Stomach (tissue), 8 donors: ENCODE measurements at regions not wholly inside any gene's neighbourhood (a gene's known extent, or its start where the extent isn't known, plus 50 kb on each side); places are given as distances from the start of the nearest gene placed in this dataset.

Source experiments
- DNase-seq, 2 donors: peaks; one replicate each; pipeline versions ENCODE4 v3.0.0 to v3.0.0-alpha.2; 2013 to 2019
- H3K27ac ChIP-seq, 5 donors: fragments of 200-600 bp in 4 of 5; sonication (generic) in 4 of 5; one replicate each; pipeline ENCODE4 v1.5.1; 2013 to 2019; ENCODE audit warnings: mild to moderate bottlenecking in 1 of 5, moderate library complexity in 1 of 5
- H3K27me3 ChIP-seq, 3 donors: fragments of 200-600 bp; sonication (generic); one replicate each; pipeline ENCODE4 v1.5.1; 2017 to 2019; ENCODE audit warnings: mixed run types in 1 of 3
- H3K36me3 ChIP-seq, 4 donors: fragments of 200-600 bp; sonication (generic); 1 replicate in 3 of 4; 2 replicates in 1 of 4; pipeline ENCODE4 v1.5.1; 2016 to 2019
- H3K4me1 ChIP-seq, 4 donors: fragments of 200-600 bp; sonication (generic); one replicate each; pipeline ENCODE4 v1.5.1; 2016 to 2019
- H3K4me3 ChIP-seq, 4 donors: fragments of 200-600 bp; sonication (generic) in 3 of 4; one replicate each; pipeline ENCODE4 v1.5.1; 2016 to 2019; ENCODE audit warnings: mild to moderate bottlenecking in 1 of 4
- H3K9me3 ChIP-seq, 4 donors: fragments of 200-600 bp; sonication (generic); one replicate each; pipeline ENCODE4 v1.5.1; 2016 to 2019
- EP300 ChIP-seq: sonication (generic); formaldehyde crosslinking; IDR thresholded peaks from one replicate; pipeline ENCODE4 v1.6.1; 2017; ENCODE audit warnings: antibody characterized with exemption
- POLR2A ChIP-seq, 4 donors: fragments of 450-650 bp; IDR thresholded peaks; one replicate each; pipeline ENCODE4 v1.6.1; 2016; ENCODE audit warnings: antibody characterized with exemption in 4 of 4, control low read depth in 2 of 4, mild to moderate bottlenecking in 1 of 4, moderate library complexity in 1 of 4
- POLR2AphosphoS5 ChIP-seq, 3 donors: sonication (generic); formaldehyde crosslinking; IDR thresholded peaks; one replicate each; pipeline ENCODE4 v1.6.1; 2016; ENCODE audit warnings: antibody characterized with exemption in 3 of 3
- WGBS, 5 donors: extraction: QIAGEN DNeasy Blood & Tissue Kit in 3 of 5; methylation state at CpG; one replicate each; pipeline versions ENCODE4 v1.1.5 to v1.1.7; 2013 to 2018; 5-methylcytosine and 5-hydroxymethylcytosine counted together
- intact Hi-C: fragments of 100-400 bp; cut with DNase I; formaldehyde crosslinking; loops from one replicate; pipeline ENCODE4 v1.15.1; 2023; ENCODE audit warnings: low total_unique reads
- TF ChIP-seq, protein P1 (sequence below), 7 experiments: fragments of 450-650 bp in 4 of 7; fragments of 200-600 bp in 3 of 7; sonication (generic) in 3 of 7; IDR thresholded peaks; one replicate each; pipeline ENCODE4 v1.5.1; 2016 to 2019; ENCODE audit warnings: antibody characterized with exemption in 7 of 7, control low read depth in 2 of 7, mild to moderate bottlenecking in 1 of 7
- donor health status: healthy with polysubstance abuse.
- donor health status: Bipolar disorder and iron deficiency.
- donor health status: healthy.

DNA sequence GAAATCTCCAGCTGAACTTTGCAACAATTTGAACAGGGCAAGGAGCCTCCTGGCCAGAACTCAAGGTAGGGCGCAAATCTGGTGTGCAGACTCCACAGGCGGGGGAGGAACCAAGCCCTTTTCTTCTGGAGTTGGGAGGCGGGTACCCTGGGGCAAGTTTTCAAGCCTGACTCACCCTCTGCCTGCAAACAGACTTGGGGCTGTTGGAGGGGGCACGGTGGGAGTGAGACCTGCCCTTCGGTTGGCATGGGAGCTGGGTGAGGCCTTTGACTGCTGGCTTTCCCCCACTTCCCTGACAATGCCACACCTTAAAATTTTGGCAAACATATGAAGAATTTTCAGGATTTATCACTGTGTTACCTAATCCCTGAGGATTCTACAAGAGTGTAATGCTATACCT, 709.8 kb upstream of the DIAPH2 start:
- Histone ChIP-seq H3K27ac (no peak overlapping the region), H3K4me3 (no peak overlapping the region), H3K9me3 (no peaks in the 10 kb centered on the region), H3K27me3 (no peaks in the 10 kb centered on the region), H3K36me3 (no peaks in the 10 kb centered on the region), H3K4me1 (no peaks in the 10 kb centered on the region)
- intact Hi-C loops: no loop called here
- WGBS, 5 donors: 70 to 89% (median 73%) methylated on average over 5 of the region's 5 CpGs
- no peak for DNase-seq
- no peak for TF ChIP-seq EP300
- TF ChIP-seq, protein P1, sequence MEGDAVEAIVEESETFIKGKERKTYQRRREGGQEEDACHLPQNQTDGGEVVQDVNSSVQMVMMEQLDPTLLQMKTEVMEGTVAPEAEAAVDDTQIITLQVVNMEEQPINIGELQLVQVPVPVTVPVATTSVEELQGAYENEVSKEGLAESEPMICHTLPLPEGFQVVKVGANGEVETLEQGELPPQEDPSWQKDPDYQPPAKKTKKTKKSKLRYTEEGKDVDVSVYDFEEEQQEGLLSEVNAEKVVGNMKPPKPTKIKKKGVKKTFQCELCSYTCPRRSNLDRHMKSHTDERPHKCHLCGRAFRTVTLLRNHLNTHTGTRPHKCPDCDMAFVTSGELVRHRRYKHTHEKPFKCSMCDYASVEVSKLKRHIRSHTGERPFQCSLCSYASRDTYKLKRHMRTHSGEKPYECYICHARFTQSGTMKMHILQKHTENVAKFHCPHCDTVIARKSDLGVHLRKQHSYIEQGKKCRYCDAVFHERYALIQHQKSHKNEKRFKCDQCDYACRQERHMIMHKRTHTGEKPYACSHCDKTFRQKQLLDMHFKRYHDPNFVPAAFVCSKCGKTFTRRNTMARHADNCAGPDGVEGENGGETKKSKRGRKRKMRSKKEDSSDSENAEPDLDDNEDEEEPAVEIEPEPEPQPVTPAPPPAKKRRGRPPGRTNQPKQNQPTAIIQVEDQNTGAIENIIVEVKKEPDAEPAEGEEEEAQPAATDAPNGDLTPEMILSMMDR (IDR thresholded peaks at IDR 0.05): no peak
- no peak for TF ChIP-seq POLR2AphosphoS5 (IDR thresholded peaks at IDR 0.05)
- no peak for TF ChIP-seq POLR2A (IDR thresholded peaks at IDR 0.05)

DNA sequence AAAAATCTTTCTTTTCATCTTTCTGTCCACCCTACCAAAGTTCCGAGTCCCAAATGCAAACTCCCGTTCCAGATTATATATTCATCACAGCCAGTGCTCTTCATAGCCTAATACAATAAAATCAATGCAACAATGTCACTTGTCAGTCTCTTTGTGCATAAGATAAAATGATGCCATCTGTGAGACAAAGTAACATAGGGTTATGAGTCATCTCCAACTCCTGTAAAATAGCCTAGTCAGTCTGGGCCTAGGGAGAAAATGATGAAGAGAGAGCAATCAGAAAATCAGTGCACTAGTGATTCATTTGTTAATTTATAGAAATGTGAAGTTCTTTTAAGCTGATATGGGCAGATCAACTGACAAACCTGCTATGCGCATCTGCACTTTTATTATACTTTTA, 689.1 kb upstream of the DIAPH2 start:
- H3K27me3 ChIP-seq: no peaks in the 10 kb centered on the region
- H3K9me3 ChIP-seq: no peaks in the 10 kb centered on the region
- H3K36me3 ChIP-seq: no peaks in the 10 kb centered on the region
- no peak overlapping the region for H3K4me3 ChIP-seq
- no peak for TF ChIP-seq POLR2A (IDR thresholded peaks at IDR 0.05)
- TF ChIP-seq, protein P1 (IDR thresholded peaks at IDR 0.05): no peak
- no peak for TF ChIP-seq POLR2AphosphoS5 (IDR thresholded peaks at IDR 0.05)
- no peak for TF ChIP-seq EP300
- intact Hi-C loops: no loop called here
- WGBS, 5 donors: 82 to 95% (median 90%) methylated on average over 3 of the region's 3 CpGs
- H3K4me1 ChIP-seq: no peaks in the 10 kb centered on the region
- no peak overlapping the region for H3K27ac ChIP-seq
- DNase-seq: no peak

DNA sequence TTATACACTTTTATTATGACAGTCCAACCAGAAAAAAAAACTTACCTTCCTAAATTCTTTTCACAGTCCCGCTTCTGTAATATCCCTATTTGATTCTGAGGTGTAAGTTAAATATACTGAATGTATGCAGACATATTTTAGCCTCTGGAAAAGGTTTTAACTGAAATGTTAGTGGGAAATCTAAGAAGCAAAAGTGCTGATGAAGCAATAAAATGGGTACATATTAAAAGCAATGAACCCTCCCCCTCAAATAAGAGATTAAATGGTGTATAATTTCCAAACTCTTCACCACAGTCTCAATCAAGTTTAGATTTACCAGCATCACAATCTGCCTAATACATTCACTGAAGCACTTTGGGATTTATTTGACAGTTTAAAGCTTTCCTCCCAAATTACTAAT, 688.3 kb upstream of the DIAPH2 start:
- Histone ChIP-seq H3K4me1 (no peaks in the 10 kb centered on the region), H3K36me3 (no peaks in the 10 kb centered on the region), H3K27me3 (no peaks in the 10 kb centered on the region), H3K27ac (no peak overlapping the region), H3K4me3 (no peak overlapping the region), H3K9me3 (no peaks in the 10 kb centered on the region)
- no peak for TF ChIP-seq EP300
- TF ChIP-seq, protein P1 (IDR thresholded peaks at IDR 0.05): no peak
- TF ChIP-seq POLR2A (IDR thresholded peaks at IDR 0.05): no peak
- no peak for TF ChIP-seq POLR2AphosphoS5 (IDR thresholded peaks at IDR 0.05)
- no peak for DNase-seq
- intact Hi-C loops: no loop called here
- 48 to 79% (median 66%) methylated on average over 1 of the region's 1 CpG for WGBS, 5 donors

DNA sequence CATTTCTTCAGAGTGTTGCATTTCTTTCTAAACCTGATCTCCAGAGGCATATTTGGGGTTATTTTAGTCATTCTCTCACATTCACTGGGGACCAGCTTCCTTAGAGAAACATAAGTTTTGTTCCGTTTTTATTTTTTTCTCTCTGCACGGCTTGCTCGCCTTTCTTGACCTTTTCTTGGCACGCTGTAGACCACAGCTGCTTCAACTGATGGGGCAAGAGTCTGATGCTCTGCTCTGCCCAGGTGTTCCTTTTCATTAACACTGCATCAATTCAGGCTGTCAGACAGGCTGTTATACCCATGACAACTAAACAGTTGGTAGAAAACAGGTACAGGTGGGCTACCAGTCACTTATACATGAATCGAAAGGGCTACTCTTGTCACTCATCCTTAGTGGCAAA, 682.2 kb upstream of the DIAPH2 start:
- Histone ChIP-seq H3K4me3 (no peak overlapping the region), H3K9me3 (no peaks in the 10 kb centered on the region), H3K4me1 (no peaks in the 10 kb centered on the region), H3K27me3 (no peaks in the 10 kb centered on the region), H3K27ac (no peak overlapping the region), H3K36me3 (no peaks in the 10 kb centered on the region)
- TF ChIP-seq, protein P1 (IDR thresholded peaks at IDR 0.05): no peak
- TF ChIP-seq POLR2A (IDR thresholded peaks at IDR 0.05): no peak
- no peak for TF ChIP-seq EP300
- TF ChIP-seq POLR2AphosphoS5 (IDR thresholded peaks at IDR 0.05): no peak
- no peak for DNase-seq
- intact Hi-C loops: no loop called here
- 38 to 56% (median 54%) methylated on average over 5 of the region's 5 CpGs for WGBS, 5 donors
